ENCODE measurements at regions not wholly inside any gene's neighbourhood (a gene's known extent, or its start where the extent isn't known, plus 50 kb on each side); places are given as distances from the start of the nearest gene placed in this dataset.

- no peak for TF ChIP-seq EP300 (IDR thresholded peaks at IDR 0.05)
- TF ChIP-seq CTCF (IDR thresholded peaks at IDR 0.05), result no peak
- no peak for TF ChIP-seq POLR2AphosphoS5 (IDR thresholded peaks at IDR 0.05)
These were observed 252.6 kb upstream of the PRKD1 start for GRCh38 chr14:30180219-30180618.

All from esophagus muscularis mucosa (tissue), 4 donors.